PFSK-1 (cell line): ENCODE measurements at regions not wholly inside any gene's neighbourhood (a gene's known extent, or its start where the extent isn't known, plus 50 kb on each side); places are given as distances from the start of the nearest gene placed in this dataset.

Experiments used
- FOXP2 ChIP-seq: optimal IDR thresholded peaks from 2 replicates; pipeline ENCODE3; 2011; ENCODE audit warnings: borderline replicate concordance, control low read depth, inconsistent platforms; ENCODE audit not compliant: insufficient read depth; ENCODE audit errors: extremely low read length, extremely low read depth
- POLR2AphosphoS5 ChIP-seq: IDR thresholded peaks from 2 replicates; pipeline ENCODE4 v1.6.1; 2012; ENCODE audit warnings: low read depth, mild to moderate bottlenecking, control low read depth, low read length, moderate library complexity
- REST ChIP-seq, 2 experiments: IDR thresholded peaks; 2 replicates each; pipeline versions ENCODE4 v1.6.1 to v1.8.0; 2011 to 2012; ENCODE audit warnings: low read depth in 2 of 2, low read length in 2 of 2, control low read depth in 1 of 2, inconsistent platforms in 1 of 2, mild to moderate bottlenecking in 1 of 2, moderate library complexity in 1 of 2; ENCODE audit not compliant: insufficient read depth in 1 of 2
- SIN3A ChIP-seq: IDR thresholded peaks from 2 replicates; pipeline ENCODE4 v1.6.1; 2012; ENCODE audit warnings: mild to moderate bottlenecking, low read length, moderate library complexity, borderline replicate concordance; ENCODE audit not compliant: insufficient read depth
- TAF1 ChIP-seq: IDR thresholded peaks from 2 replicates; pipeline ENCODE4 v1.6.1; 2012; ENCODE audit warnings: low read length, control low read depth, borderline replicate concordance; ENCODE audit not compliant: insufficient read depth

GRCh38 chrX:22520128-22520828 lies 247.6 kb downstream of the CBLL2 start:
- TF ChIP-seq TAF1 (no peak), POLR2AphosphoS5 (no peak), SIN3A (no peak), FOXP2 (no peak), REST (IDR thresholded peaks at IDR 0.05; ENCODE audit: insufficient read depth in 1 of 2, low read depth in 2 of 2, low read length in 2 of 2) (no peak)

GRCh38 chrX:22526339-22526738 lies 253.6 kb downstream of the CBLL2 start:
- TF ChIP-seq FOXP2 (no peak), SIN3A (no peak), POLR2AphosphoS5 (no peak), REST (IDR thresholded peaks at IDR 0.05; ENCODE audit: insufficient read depth in 1 of 2, low read depth in 2 of 2, low read length in 2 of 2) (no peak), TAF1 (no peak)

- TF ChIP-seq REST (IDR thresholded peaks at IDR 0.05; ENCODE audit: insufficient read depth in 1 of 2, low read depth in 2 of 2, low read length in 2 of 2) = no peak
- TF ChIP-seq FOXP2 = no peak
- TF ChIP-seq TAF1 = no peak
- TF ChIP-seq POLR2AphosphoS5 = no peak
- no peak for TF ChIP-seq SIN3A
Observed at GRCh38 chrX:22527302-22527701, 254.6 kb downstream of the CBLL2 start.

GRCh38 chrX:22533898-22534297 lies 261.2 kb downstream of the CBLL2 start:
- TF ChIP-seq REST (IDR thresholded peaks at IDR 0.05; ENCODE audit: insufficient read depth in 1 of 2, low read depth in 2 of 2, low read length in 2 of 2) (no peak), FOXP2 (no peak), SIN3A (no peak), POLR2AphosphoS5 (no peak), TAF1 (no peak)

- TF ChIP-seq TAF1 = no peak
- TF ChIP-seq SIN3A = no peak
- TF ChIP-seq REST (IDR thresholded peaks at IDR 0.05; ENCODE audit: insufficient read depth in 1 of 2, low read depth in 2 of 2, low read length in 2 of 2) = no peak
- TF ChIP-seq POLR2AphosphoS5 = no peak
- no peak for TF ChIP-seq FOXP2
Observed at GRCh38 chrX:22534643-22535042, 261.9 kb downstream of the CBLL2 start.
